ENCODE measurements at regions not wholly inside any gene's neighbourhood (a gene's known extent, or its start where the extent isn't known, plus 50 kb on each side); places are given as distances from the start of the nearest gene placed in this dataset.

GRCh38 chr3:59653405-59654122, 603.7 kb upstream of the CFAP20DC start:
- DNase-seq (ENCODE audit: low read depth, low spot score) = no peak

DNA sequence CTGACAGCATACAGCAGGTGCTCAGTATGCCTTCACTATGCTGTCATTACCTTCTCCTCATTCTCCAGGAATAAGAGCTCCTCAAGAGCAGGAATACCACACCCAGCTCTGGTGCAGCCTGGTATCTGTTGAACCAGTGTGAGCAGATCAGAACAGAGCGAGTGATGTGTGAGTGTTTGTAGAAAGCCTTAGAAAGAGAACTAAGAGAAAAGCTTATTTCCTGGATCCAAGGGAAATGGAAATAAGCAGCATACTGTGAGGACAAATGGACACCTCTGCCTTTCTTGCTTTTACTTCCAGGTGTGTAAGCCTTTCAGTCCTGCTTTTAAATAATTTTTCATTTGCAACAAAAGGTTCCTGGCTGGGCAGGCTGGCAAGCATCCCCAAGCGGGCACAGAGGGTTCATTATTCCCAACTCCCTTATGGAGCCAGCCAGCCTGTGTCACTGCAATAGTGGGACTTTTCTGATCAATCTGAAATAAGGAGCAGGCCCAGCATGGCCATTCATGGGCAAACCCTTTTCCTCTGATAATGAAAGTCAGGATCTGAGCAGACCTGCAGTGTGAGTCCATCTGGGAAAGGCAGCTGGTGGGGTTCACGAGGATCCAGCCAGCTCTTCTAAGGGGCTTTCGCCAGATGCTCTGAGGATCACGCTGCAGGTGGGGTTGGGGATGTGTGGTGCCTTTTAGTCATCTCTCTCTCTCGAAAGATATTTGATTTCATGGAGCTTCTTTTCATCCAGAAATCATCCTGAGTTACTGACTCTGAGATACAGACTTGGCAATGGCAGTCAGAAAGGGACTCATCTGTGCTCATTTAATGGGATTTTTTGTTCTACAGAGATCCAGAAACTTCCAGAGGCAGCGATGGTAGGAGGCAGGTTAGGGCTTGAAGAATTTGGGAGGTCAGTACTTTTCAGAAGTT, 594.9 kb upstream of the CFAP20DC start:
- DNase-seq (ENCODE audit: low read depth, low spot score) = no peak

- no peak for DNase-seq (ENCODE audit: low read depth, low spot score)
These were observed 591.5 kb upstream of the CFAP20DC start for GRCh38 chr3:59641169-59641899.

DNA sequence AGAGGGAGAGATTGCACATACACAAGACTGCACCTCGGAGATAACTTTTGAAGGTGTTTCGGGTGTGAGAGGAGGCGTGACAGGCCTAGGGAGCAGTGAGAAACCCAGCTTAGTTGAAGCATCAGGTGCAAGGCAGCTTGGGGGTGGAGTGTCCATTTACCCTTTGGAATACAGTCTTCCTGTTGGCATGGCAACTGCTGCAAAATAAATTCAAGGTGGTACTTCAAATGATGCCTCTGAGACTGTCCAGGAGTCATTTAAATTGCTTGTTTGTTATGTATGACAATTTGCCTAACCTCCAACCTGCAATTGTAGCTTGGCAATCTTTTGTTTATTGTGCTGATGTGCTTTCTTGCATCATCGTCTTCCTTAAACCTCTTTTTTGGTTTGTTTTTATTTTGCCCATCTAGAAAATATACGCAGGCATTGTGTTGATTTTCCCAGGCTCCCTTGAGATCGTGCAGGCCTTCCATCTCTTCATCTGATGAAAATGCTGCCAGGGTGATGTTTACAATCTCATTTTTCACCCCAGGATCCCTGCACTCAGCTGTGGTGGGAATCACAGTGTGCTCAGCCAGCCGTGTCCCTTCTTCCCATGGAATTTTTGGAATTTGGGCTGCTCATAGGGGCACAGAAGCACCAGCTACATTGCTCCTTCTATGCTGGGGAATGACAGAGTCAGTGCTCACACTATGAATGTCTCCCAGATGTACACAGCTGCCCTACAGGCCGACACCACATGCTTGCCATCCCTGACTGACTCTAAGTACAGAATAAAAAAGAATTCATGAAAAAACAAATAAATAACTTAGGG, 583.1 kb upstream of the CFAP20DC start:
- DNase-seq (ENCODE audit: low read depth, low spot score) = peak; percentile 10

DNA sequence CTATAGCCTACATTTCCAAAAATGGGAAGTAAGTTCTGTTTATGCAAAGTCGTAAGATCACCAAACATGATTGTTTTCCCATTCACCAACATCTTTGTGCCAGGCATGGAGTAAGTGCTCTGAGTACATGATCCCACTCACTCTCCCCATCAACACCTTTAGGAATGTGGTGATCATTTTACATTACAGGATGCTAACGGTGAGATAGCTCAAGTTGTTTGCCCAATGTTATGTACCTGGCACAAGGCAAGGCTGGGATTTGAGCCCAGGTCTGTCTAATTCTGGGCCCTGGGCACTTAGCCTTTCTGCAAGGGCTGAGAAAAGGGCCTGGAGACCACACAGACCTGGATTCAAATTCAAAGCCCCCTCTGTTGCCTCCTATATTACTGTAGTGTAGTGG, 581.7 kb upstream of the CFAP20DC start:
- DNase-seq (ENCODE audit: low read depth, low spot score) = no peak

DNA sequence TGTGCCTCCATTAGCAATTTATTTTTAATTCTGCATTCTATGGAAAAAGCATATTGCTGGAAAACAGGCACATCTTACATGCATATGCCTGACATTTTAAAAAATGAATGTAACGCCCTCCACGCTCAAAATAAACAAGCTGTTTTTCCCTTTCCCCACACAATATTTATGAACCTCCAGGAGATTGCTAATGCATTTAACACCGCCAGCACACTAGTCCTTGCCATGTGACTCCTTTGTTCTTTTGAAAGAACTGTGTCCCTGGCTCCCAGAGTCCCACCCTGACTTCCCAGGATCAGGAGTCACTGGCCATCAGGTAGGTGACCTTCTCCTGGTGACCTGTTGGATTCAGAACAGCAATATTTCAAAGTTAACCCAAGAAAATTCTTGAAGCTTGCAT, 571.2 kb upstream of the CFAP20DC start:
- DNase-seq (ENCODE audit: low read depth, low spot score) = no peak

GRCh38 chr3:59620325-59620724, 570.5 kb upstream of the CFAP20DC start:
- DNase-seq (ENCODE audit: low read depth, low spot score) = no peak

DNA sequence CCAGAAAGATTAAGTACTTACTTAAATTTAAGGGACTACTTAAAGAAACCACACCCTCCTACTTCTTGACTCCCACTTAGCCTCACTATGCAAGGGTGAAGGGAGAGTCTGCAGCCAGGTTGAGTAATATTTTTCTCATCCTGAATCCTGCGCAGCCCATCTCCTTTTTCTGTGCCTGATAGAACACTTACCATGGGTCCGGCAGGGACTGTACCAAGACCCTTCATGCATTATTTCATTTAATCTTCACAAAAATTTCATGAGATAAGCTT, 562.6 kb upstream of the CFAP20DC start:
- DNase-seq (ENCODE audit: low read depth, low spot score) = no peak

DNA sequence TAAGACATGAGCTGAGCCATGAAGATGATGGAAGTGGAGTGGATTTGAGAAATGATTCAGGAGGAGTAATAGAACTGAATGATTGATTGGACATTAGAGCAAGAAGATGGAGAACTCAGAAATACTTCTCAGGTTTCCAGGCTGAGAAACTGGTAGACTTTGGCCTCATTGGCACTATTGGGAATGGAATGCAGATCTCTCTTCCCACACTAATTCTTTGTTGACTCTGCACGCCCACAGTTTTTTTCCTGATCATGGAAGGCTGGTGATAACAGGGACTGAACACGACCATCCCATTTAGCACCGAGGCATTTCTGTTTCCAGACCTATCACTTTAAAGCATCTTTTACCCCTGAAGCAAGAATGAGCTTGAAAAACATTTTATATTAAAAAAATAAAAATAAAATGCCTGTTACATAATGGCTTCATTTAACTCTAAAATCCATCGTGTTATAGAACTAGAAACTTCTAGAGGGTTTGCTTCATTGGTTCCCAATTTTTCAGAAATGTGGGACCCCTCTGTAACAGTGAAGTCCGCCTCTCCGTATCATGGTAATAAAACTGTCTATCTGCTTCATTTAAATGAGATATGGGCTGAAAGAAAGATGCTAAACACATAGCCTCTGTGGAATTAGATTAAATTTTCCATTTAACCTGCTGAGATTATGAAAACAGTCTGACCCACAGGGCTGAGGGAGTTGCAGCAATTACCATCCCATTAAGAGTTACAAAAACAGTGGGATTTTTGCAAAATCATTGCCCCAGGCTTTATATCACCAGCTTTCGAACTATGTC, 562.0 kb upstream of the CFAP20DC start:
- DNase-seq (ENCODE audit: low read depth, low spot score) = no peak

DNA sequence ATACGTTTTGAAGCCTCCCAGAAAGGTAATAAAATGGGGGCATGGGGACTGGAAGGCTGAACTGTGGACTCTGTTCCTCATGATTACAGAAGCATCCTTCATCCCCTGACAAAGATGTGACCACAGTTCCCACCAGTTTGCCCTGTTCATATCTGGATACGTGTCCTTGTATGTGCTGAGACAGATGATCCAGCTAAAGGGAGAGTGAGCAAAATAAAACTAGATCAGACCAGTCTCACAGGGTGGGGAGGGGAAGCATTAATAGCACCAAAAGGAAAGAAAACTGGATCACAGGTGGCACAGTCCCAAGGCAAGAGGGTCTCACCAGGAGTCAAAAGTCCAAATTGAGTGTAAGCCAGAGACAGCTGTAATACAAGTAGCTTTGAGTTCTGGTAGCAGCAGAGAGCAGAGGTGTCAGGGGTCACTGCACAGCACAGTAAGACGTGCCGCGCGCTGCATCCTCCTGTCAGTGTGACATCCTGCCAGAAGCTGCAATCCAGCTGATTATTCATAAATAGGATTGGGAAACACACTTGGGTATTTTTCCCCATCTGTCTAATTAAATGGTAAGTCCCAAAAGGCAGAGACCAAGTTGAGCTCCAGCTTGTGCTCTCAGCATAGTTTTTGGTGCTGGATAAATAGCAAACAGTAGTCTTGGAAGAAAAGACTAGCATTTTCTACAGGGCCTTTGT, 560.0 kb upstream of the CFAP20DC start:
- DNase-seq (ENCODE audit: low read depth, low spot score) = no peak

DNA sequence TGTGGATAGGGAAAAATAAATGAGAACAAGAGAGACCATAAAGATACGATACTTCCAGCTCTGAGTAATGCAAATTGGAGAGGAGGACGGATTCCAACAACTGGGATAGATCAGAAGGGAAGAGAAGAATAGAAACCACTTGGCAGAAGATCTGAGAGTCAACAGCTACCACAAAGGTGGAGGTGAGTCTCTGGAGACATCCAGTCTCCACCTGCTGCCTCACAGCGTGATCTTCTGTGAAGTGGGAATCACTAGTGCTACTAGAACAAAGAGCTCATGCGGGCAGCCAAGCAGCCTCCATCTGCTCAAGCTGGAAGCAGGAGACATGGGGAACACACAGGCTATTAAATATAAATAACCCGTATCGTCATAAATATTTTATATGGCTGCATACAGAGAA, 558.5 kb upstream of the CFAP20DC start:
- DNase-seq (ENCODE audit: low read depth, low spot score) = no peak

DNA sequence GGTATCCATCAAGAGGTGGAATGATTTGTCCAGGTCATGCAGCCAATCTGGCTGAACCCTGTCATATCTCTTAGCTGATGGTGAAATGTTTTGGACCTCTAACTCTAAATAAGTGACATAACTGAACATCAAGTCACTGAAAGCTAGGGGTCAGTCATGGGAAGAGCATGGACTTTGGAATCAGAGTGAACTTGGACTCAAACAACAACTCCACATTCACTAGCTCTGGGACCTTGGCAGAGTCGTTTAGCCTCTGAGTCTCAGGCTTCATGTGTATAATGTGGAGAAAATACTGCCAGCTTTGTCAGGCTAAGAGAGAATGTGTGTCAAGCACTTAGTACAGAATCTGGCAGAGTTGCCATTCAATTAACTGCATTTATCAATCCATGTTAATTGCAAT, 557.8 kb upstream of the CFAP20DC start:
- DNase-seq (ENCODE audit: low read depth, low spot score) = no peak

GRCh38 chr3:59606638-59607266, 556.9 kb upstream of the CFAP20DC start:
- no peak for DNase-seq (ENCODE audit: low read depth, low spot score)

DNA sequence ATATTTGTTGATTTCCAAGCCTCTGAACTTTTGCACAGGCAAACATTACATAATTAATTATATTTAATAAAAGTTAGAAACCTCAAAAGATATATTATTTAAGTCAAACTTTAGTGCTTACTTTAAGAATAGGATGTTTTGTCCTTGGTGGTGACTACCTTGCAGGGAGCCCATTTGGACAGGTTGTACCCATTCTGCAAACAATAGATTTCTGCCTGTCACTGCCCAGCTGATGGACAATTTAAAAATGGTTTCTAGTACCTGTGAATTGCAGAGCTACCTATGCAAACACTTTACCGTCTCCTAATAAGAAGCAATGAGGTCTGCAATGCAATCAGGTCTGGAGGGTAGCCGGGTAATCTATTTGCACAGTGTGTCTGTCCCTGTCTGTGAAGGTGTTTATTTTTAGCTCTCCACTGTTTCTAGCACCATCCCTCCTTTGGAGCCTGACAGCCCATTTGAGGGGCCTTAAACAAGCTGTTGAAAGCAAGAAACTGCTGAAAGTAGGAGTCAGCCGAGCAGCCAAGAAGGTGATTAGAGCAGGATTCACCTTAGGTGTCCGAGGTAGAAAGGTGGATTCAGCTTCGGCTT, 556.2 kb upstream of the CFAP20DC start:
- no peak for DNase-seq (ENCODE audit: low read depth, low spot score)

GRCh38 chr3:59605318-59605717, 555.5 kb upstream of the CFAP20DC start:
- no peak for DNase-seq (ENCODE audit: low read depth, low spot score)

DNA sequence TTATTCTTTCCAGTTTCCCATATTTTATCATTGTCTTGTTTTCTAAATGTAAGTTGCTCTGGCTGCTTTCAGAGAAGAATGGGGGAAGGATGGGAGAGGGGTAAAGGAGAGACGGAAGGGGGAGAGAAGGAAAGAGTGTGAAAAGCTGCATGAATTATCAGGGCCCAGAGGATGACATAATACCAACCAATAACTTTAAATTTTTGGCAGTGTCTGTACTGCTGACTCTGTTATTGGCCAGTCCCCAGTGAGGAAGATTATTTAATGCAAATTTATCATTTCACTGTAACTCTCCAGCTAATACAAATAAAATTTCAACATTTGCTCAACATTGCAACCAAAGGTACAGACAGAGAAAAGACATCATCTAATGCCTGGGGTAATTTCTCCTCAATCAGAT, 551.7 kb upstream of the CFAP20DC start:
- DNase-seq (ENCODE audit: low read depth, low spot score) = no peak

DNA sequence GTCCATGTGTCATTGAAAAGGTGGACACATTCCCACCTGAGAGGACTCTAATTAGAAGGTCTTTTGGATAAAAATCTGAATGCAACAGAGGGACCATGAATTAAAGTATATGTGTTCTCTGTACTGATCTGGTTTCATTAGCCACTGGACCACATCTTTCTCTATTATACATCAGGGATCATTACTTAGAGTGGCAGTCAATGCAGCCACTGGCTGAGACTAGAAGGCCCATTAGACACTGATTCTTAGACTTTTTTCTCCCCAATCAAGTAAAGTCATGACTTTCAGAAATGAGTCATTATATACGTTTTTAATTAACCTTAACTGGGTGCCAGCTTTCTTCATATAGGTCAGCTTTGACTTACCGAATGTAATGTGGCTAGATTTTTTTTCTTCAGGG, 550.8 kb upstream of the CFAP20DC start:
- DNase-seq (ENCODE audit: low read depth, low spot score) = no peak

DNA sequence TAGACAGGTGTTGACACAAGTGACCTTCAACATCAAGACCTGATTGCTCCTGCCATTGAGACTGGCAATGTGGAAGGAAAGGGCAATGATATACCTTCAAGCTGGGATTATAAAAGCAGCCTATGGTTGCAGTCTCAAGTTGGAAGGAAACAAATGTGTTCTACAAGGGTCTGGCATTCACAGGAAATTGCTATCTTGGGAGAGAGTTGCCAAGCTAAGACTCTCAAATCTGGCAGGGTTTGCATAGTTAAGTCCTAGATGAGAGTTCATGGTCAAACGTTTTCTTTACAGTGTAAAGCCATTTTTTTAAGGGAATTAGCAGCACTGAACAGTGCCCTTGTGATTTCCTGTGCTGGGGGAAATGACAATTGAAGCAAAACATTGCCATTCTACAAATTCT, 546.9 kb upstream of the CFAP20DC start:
- no peak for DNase-seq (ENCODE audit: low read depth, low spot score)

DNA sequence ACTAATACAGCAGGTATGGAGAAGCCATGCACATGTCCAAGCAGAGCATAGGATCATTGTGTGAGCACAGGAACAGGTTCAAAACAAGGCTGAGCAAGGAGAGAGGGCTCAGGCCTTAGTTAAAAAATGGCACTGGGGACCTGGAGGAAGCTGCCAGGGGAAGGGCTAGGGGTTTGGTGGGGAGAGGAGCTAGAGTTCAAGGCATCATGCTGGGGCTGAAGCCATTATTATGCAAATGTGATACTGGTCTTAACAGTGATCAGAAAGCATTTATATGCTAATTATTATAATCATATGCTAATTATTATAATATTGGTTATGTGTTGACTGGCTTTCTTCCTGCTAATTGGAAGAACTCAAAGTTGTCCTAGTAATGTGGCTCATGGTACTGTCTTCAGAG, 546.0 kb upstream of the CFAP20DC start:
- no peak for DNase-seq (ENCODE audit: low read depth, low spot score)

Measured in smooth muscle cell of the brain vasculature (primary cell).